NOMO-1 treated with dmso at 0.1 percent for 144 hours (cell line): ENCODE measurements at regions not wholly inside any gene's neighbourhood (a gene's known extent, or its start where the extent isn't known, plus 50 kb on each side); places are given as distances from the start of the nearest gene placed in this dataset.

Experiments
- DNase-seq: peaks from one replicate; lab custom pipeline; 2025; ENCODE audit not compliant: unreplicated experiment; lab: John Stamatoyannopoulos, UW

DNA sequence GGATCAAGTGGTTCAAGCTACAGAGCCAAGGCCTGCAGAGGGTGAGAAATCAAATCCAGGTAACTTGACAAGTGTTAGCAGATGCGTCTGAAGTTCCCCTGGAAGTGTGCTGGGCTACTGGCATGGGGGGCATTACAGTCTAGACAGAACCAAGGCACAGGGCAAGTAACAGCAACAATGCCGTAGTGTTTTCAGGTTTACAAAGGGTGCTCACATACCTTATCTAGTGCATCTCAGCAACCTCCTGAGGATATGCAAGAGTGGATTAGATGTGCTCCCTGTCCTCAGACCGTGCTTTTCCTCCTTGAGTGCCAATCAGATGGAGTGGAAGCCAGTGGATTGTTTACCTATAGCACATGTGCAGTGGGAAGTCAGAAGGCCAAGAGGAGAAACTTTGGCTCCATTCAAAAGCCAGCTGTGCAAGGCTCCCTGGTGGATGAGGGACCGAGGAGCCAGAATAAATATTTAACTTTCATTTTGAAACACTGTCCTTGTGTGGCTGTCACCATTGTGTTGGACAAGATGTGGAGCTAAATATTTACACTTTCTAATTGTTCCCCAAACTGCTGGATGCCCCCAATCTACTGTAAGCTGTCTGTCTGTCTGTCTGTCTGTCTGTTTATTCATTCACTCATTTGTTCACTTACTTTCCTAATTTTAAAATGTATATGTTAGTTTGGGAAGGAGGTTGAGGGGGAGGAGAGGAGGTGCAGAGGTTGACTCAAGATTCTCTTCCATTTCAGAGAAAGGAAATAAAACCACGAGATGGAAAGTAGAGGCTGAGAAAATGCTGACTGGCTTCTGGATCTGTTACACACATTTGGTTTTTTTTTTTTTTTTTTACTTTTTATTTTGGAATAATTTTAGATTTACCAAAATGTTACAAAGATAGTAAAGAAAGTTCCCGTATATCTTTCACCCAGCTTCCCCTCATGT lies 184.0 kb upstream of the PARP11 start:
- DNase-seq = no peak

DNA sequence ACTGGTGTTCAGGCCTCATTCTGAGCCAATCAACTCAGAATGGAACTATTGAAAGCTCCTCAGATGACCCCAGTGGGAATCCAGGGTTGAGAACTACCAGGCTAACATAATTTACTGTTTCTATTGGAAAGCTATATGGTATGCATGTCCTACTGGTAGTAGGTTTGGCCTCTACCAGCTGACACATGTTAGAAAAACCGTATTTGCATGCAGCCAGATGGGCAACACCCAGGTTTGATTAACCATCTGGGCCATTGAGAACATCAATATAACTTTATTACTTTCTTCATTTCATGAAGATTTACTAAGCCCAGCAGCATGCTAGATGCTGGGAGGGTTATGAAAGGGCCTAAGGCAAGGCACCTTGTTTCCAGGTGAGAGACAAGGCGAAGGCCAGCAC lies 181.4 kb upstream of the PARP11 start:
- DNase-seq = no peak

DNA sequence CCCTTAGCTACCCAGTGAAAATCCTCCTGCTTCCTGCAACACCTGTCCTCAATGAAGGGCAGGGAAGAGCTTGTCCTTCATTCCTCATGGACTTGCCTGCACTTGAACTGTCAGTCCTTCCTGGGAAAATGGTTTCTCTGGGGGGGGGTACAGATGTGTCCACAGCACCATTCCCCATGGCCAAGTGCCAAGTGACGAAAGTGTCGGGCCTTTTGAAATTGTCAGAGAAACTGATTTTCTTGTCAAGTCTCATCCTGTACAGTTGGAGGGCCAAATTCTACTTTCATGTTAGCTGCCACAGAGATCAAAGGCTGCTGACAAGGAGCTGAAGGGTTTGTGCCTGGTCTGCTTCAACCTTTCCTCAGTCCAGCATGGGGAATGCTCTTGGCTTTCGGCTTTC lies 179.5 kb upstream of the PARP11 start:
- no peak for DNase-seq

DNA sequence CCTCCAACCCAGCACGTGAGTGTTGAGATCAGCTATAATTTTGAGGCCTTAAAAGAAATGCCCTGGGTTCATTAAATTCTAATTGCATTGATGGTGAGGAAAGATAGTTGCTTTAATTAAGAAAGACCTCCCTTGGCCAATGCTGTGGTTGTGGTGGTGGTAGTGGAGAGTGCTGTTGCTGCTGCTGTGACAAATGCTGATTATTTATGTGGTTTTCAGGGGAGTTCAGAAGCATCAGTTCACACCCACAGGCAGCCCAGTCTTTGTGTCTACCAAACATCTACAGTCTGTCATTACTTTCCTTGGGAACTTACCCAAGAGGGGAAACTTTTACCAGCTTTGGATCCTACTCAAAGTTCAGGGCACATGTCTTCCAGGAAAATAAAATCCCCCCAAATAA lies 178.4 kb upstream of the PARP11 start:
- no peak for DNase-seq

DNA sequence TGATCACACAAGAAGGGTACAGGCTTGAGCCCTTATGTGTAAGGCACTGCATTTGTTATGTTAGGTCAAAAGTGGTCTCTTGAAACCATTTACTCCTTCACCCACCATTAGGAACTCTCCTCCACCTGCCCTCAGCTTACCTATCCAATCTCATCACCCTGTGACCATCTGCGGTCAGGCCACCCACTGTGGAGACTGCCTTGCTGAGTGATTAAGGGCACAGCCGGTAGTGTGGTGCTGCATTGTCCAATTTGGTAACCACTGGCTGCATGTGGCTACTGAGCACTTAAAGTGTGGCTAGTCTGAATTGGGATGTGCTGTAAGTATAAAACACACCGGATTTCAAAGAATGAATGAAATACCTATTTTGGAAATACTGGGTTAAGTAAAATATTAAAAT lies 177.1 kb upstream of the PARP11 start:
- DNase-seq = no peak

DNA sequence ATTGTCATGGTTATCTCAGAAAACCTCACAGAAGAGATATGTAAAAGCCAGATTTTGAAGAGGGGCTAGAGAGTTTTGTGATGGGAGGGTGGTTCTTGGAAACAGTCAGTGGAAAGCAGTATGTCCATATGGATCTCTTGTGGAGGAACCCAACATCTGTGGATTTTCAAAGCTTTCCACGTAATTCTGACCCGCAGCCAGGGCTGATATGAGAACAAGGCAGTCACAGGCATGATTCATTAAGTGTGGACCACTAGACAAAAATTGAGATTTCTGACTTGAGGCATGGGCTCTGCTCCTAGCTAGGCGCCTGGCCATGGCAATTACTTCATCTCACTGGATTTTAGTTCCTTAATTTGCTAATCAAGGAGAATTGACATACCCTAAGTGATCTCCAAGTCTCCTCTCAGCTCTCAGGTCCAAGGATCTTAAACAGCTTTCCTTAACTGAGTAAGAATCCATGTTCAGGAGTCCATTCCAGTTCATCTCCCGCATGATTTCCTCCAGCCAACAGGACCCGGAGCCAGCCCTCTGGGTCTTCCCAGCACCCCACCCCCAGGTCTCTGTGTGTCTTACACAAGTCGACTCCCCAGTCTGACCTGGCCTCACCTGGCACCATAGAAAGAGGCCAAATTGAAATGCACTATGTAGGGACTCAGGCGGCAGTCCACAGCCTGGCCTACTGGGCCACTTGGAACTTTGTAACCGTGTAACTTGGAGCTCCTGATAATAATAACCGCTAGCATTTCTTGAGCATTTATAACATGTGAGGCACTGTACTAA lies 176.3 kb upstream of the PARP11 start:
- no peak for DNase-seq

DNA sequence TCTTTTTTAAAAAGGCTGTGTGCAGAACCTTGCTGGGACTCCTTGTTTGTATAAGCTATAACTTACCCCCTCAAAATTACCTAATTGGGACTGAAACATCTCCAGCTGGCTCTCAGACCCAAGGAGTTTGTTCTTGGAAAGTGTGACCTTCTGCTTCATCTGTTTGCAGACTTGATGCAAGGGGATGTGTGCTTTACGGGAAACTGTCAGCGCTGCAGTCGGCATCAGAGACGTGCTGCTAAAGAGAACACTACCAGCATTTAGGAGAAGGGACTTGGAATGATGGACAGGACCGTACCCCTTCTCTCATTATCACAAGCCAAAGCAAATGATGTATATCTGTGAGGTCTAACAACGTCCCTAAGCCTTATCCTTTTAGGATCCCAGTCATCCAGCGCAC lies 174.2 kb upstream of the PARP11 start:
- DNase-seq = no peak

DNA sequence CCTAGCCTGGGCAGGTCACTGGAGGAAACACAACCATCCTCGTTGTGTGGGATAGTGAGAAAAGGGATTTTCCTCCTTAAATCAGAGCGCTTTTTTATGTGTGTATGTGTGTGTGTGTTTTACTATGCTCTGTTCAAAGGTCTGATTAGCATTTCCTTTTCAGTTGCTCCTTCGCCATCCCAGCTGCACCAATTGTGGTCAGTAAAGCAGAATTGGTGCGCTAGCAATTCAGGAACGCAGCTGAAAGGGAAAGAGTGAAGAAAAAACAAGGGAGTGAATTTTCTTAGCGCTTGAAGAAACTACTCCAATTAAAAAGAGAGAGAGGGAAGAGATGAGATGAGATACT lies 173.3 kb upstream of the PARP11 start:
- no peak for DNase-seq

DNA sequence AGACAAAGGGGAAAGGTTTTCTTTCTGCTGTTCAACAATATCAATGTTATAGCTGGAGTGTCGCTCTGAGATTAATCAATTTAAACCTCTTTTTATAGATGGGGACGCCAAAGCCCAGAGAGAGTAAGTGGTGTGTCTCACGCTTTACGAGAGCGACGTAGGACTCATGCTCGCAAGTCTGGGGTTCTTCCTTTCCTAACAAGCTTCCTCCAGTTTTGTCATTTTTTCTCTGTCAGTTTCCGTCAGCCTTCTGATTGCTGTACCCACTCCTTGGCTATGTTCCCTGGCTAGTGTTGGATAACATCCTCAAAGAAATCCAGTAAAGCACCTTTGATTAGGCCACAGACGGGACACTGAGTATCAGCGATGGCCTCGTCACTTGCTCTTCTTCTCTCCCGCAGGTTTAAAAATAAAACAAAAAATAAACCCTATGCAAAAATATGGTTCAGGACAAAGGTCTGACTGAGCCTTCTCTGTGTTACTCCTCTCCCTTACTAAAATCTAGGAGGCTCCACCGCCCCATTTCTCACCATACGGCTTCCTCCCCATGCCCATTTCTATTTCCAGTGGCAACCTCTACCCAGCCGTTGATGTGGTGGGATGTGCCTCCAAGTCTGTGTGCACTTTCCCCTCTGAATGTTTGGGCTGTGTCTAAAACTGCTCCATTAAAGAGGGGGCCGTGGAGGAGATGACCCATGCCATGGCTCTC lies 172.7 kb upstream of the PARP11 start:
- DNase-seq = no peak

DNA sequence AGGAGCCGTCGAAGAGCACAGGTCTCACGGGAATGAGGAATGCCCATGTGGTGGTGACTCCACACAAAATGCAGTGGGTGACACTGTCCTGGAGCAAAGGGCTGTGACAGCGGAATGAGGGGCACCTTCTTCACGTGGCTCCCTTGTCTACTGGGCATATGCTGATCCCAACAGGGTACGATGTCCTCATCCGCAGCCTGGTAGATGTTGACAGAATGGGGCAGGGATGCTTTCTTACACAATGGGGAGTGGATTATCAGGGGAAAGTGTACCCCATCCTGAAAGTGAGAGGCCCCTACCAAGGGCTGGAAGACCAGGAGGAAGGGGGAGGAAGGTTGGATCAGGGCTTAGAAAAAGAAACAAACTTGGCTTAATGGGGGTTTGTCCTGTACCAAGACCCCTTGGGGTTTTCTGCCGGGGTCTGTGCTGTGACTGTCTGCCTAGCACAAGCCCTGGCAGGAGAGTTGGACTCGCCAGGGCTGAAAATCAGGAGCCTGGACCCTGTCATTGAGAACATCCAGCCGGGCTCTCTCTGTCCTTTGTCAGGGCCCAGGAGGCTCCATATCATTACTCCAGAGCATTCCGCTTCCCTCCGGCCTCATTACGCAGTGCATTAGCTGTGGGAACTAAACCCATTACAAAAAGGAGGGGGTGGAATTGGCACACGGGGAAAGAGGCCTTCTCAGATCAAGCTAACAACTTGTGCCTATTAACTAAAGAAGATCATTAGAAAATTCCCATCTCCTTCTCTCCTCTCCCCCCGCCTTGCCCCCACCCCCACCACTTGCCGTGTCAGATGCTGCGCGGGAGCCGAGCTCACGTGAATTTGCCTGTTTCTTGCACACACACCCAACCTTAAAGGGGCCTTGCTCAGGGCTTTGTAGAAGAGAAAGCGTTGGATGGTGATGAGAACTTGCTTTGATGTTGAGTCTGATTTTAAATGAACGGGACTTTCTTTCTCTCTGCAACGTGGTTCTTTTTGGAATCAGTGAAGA lies 171.8 kb upstream of the PARP11 start:
- DNase-seq = no peak

DNA sequence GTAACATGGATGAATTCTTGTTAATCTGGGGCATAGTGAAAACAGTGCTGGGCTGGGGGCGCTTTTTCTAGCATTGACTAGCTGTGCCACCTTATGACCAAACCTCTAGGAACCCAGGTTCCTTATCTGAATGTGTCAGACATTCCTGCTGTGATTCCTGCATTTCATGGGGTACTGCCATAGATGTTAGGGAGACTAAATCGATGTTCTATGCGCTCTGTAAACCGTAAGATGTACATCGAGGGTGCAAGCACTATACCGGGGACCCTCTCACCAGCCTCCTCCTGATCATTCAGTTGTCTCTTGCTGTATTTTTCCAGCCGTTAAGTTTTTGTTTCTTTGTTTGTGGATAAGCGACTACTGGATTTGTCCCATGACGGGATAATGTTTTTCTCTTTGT lies 170.9 kb upstream of the PARP11 start:
- DNase-seq = no peak

DNA sequence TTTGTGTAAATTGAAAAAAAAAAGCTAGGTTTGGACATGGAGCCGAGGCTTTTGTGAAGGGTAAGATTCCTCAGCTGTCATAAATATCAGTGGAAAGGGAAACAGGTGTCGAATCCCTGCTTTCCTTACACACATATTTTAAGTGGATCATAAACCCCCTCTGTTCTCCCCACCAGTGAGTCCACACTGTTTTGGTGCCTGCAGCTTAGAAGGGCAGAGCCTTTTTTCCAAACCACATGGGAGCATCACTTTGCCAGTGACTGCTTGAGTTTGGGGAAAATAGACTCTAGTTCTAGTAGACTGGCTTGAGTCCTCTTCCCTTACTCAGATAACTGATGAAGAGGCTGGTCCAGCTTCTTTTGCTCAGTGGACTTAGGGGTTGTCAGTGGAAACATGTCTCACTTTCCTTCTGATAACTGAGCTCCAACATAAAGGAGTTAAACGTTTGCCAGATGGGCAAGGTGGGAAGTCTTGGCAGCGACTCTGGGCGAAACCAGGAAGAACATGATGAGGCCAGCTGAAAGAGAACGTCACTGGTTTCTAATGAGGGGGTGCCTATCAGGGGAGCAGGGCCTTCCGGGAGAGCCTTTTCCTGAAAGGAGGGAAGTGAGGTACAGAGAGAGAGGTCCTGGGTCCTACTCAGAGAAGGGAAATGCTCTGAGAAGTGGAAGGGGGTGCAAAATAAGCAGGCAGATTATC lies 168.1 kb upstream of the PARP11 start:
- no peak for DNase-seq

DNA sequence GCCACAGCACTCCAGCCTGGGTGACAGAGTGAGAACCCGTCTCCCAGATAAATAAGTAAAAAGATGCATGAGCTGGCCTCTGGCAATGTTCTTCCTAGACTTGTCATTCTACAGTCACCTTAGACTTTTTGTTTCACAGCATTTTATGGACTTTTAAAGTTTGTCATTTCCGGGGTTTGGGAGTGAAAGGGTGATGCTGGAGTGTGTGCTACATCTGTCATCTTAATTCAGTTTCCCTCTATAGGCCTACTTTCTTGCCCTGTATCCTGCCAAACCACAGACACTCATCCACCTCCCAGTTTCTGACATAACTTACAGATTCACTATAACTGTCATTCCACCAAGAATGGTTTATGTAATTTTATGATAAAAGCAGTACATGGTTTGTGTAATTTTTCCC lies 166.7 kb upstream of the PARP11 start:
- DNase-seq = no peak

DNA sequence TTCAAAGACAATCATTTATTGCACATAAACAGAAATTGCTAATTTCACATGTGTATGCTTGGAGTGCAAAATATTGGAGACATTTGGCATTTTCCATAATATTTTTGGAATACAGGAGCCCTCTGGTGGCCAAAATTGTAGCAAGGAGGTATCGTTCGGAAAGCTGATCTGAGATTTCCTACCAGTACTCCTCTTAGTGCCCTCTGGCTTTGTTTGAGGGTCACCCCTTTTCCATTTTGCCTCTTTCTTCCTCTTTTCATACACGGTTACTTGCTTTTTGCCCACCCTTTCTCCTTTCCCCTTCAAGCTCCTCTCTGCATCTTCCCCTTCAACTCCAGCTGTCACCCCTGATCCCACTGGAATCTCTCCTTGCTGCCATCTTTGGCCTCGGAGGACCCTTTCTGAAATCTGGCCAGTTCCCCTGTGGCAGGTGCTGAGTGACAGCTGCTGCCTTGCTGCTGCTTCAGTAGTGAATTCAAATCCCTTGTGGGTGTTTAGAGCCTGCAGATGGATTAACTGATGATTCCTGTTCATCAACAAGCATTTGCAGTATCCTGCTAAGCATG lies 164.6 kb upstream of the PARP11 start:
- DNase-seq = no peak

DNA sequence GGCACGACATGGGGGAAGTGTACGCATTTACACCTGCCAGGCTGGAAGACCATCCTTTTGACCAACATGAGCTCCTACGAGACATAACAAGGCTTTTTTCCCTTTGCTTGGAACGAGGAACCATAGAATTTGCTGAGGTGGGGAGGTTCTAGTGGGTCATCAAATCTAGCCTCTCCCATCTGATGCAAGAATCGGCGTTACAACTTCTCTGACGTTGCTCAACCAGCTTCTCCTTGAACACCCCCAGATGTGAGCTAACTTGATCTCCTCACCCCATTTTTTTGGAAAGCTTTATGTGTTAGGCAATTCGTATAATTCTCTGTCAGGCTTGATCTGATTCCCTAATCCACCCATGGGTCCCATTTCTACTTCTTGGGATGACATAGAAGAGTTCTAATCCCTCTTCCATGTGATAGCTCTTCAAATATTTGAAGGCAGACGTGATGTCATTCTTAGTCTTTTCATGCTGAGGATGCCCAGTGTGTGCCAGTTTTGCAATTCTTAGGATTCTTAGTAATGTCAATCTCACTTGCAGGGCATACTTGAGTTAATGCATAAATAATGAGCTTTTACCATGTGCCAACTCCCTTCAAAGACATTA lies 163.6 kb upstream of the PARP11 start:
- no peak for DNase-seq

DNA sequence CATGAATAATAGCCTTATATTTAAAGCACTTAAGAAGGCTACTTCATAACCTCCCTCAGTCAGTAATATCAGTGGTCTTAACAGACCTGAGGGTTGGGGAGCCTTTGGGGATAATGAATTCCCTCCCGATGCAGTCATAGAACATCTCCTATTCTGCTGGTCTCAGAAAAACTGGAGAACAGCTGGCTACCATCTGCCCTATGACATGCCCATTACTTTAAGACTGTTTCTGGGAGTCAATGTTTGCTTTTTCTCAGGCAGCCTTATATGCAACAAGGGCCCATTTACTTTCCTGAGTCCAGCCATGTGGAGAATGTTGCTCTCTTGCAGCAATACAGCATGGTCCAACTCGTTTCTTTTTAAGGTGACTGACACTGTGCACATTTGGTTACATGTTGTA lies 161.7 kb upstream of the PARP11 start:
- no peak for DNase-seq

DNA sequence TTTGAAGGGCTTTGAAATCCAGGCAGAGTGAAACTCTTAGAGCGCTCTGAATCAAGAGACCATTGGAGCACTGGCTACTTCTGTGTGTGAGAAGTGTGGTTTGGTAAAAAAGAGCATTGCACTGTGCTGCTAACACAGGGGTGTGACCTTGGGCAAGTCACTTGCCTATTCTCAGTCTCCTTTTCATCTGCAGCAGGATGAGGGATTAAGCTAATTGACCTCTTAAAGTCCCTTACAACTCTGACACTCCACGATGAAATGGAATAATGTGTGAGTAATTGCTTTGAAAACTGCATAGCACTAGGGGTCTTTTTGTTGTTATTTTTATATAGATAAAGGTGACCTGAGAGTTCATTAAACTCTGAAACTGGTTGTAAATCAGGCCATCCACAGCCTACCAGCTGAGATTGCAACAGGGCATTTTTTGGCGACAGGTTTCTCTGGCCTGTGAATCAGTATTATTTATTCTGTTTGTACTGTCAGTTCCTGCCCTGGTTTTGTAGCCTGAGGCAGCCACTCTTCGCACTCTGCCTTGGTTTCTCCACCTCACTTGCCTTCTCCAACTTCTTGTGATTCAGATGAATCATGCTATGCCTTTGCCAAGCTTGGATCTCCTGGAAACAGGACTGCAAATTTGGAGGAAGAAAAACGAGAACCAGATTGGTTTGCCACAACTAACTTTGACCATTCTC lies 159.9 kb upstream of the PARP11 start:
- DNase-seq = no peak

DNA sequence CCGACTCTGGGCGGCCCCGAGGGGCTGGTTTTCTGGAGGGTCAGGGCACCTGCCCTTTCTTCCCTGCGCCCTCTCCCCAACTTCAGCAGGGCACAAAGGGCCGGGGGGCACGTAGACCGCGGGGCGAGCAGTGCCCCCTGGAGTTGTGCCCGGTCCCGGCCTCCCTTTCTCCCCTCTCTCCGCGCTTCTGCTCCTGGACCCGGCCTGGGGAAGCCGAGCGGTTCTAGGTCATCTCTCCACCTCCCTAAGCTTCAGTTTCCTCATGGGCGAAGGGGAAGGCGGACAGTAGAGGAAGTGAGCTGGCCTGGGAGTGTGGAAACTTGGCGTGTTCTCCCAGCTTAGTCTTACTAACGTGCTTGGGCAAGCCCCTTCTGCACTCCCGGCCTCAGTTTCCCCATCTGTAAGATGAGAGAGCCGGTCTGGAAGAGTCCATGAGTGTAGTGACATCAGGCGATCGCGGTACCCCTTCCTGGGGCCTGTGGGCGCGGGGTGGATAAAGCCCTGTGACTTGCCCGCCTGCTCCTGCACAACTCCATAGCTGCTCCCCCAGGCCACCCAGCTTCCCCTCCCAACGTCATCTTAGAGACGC lies 158.6 kb upstream of the PARP11 start:
- no peak for DNase-seq
